ENCODE measurements at regions not wholly inside any gene's neighbourhood (a gene's known extent, or its start where the extent isn't known, plus 50 kb on each side); places are given as distances from the start of the nearest gene placed in this dataset. TPM values are rescaled to one million over a fixed set of nuclear protein-coding genes. Genes with fewer than 3 reads are reported as not detected.

Small RNAs in the stretch of these regions (small RNA-seq; reads per million reads assigned to genes)
- not detected for gene AC044792.1

All from K562 (cell line).